Upper lobe of right lung (tissue), 1 donor: ENCODE measurements at regions not wholly inside any gene's neighbourhood (a gene's known extent, or its start where the extent isn't known, plus 50 kb on each side); places are given as distances from the start of the nearest gene placed in this dataset.

Source experiments
- ATAC-seq: fragments of 200-7000 bp; cut with Tn5 transposase; one replicate; pipeline ENCODE4 v1.9.1; 2020; ENCODE audit warnings: mild to moderate bottlenecking, moderate library complexity
- DNase-seq: peaks from one replicate; pipeline ENCODE4 v3.0.0-alpha.2; 2020
- H3K27ac ChIP-seq: fragments of 200-600 bp; one replicate; pipeline ENCODE4 v1.8.0; 2022
- H3K27me3 ChIP-seq: fragments of 200-600 bp; one replicate; pipeline ENCODE4 v1.8.0; 2022; ENCODE audit warnings: mild to moderate bottlenecking
- H3K36me3 ChIP-seq: fragments of 200-600 bp; one replicate; pipeline ENCODE4 v1.8.0; 2022
- H3K4me1 ChIP-seq: fragments of 200-600 bp; one replicate; pipeline ENCODE4 v1.8.0; 2022
- H3K4me3 ChIP-seq: fragments of 200-600 bp; one replicate; pipeline ENCODE4 v1.8.0; 2022; ENCODE audit warnings: mild to moderate bottlenecking
- H3K9me3 ChIP-seq: fragments of 200-600 bp; one replicate; pipeline ENCODE4 v1.8.0; 2022
- CTCF ChIP-seq: fragments of 200-600 bp; IDR thresholded peaks from one replicate; pipeline ENCODE4 v1.8.0; 2022; ENCODE audit warnings: antibody characterized with exemption
- intact Hi-C: fragments of 100-400 bp; cut with DNase I; formaldehyde crosslinking; loops from one replicate; pipeline ENCODE4 v1.11.0; 2022
- donor health status: DM: no; HTN: yes; CAD: no; lungs with severe emphysema.

- ATAC-seq (no peak), DNase-seq (no peak)
- Histone ChIP-seq H3K4me1 (no peaks in the 10 kb centered on the region), H3K36me3 (no peaks in the 10 kb centered on the region), H3K27ac (no peak overlapping the region), H3K4me3 (no peak overlapping the region), H3K27me3 (no peaks in the 10 kb centered on the region), H3K9me3 (no peaks in the 10 kb centered on the region)
- intact Hi-C loops, result no loop called here
- TF ChIP-seq CTCF, result no peak
Observed at GRCh38 chr1:226490426-226490809, 58.1 kb upstream of the STUM start.

GRCh38 chr1:226491093-226491850, 57.3 kb upstream of the STUM start:
- Histone ChIP-seq H3K4me3 (no peak overlapping the region), H3K36me3 (no peaks in the 10 kb centered on the region), H3K27ac (no peak overlapping the region), H3K27me3 (no peaks in the 10 kb centered on the region), H3K9me3 (no peaks in the 10 kb centered on the region), H3K4me1 (no peaks in the 10 kb centered on the region)
- intact Hi-C loops, result no loop called here
- no peak for ATAC-seq
- DNase-seq, result no peak
- TF ChIP-seq CTCF, result no peak

GRCh38 chr1:226492426-226493137, 56.0 kb upstream of the STUM start:
- ATAC-seq, result no peak
- no peak for TF ChIP-seq CTCF
- Histone ChIP-seq H3K27me3 (no peaks in the 10 kb centered on the region), H3K4me1 (no peaks in the 10 kb centered on the region), H3K4me3 (no peak overlapping the region), H3K9me3 (no peaks in the 10 kb centered on the region), H3K27ac (no peak overlapping the region), H3K36me3 (no peaks in the 10 kb centered on the region)
- intact Hi-C loops, result no loop called here
- DNase-seq, result no peak

GRCh38 chr1:226494092-226494609, 54.4 kb upstream of the STUM start:
- no peak overlapping the region for H3K27ac ChIP-seq
- H3K4me3 ChIP-seq, result no peak overlapping the region
- H3K27me3 ChIP-seq, result no peaks in the 10 kb centered on the region
- H3K9me3 ChIP-seq, result no peaks in the 10 kb centered on the region
- H3K4me1 ChIP-seq, result no peaks in the 10 kb centered on the region
- TF ChIP-seq CTCF, result no peak
- DNase-seq, result no peak
- intact Hi-C loops, result no loop called here
- no peak for ATAC-seq
- H3K36me3 ChIP-seq, result no peaks in the 10 kb centered on the region

- no peak for TF ChIP-seq CTCF
- Histone ChIP-seq H3K36me3 (no peaks in the 10 kb centered on the region), H3K9me3 (no peaks in the 10 kb centered on the region), H3K27me3 (no peaks in the 10 kb centered on the region), H3K4me1 (no peaks in the 10 kb centered on the region), H3K27ac (no peak overlapping the region), H3K4me3 (no peak overlapping the region)
- intact Hi-C loops, result no loop called here
- DNase-seq (no peak), ATAC-seq (no peak)
Observed at GRCh38 chr1:226495716-226496115, 52.8 kb upstream of the STUM start.
